ENCODE measurements at regions not wholly inside any gene's neighbourhood (a gene's known extent, or its start where the extent isn't known, plus 50 kb on each side); places are given as distances from the start of the nearest gene placed in this dataset.

GRCh38 chr7:47707583-47707982 lies 125.7 kb upstream of the TNS3 start:
- TF ChIP-seq CTCF (IDR thresholded peaks at IDR 0.05): no peak

- TF ChIP-seq CTCF (IDR thresholded peaks at IDR 0.05): no peak
Measured at GRCh38 chr7:47704936-47705335, 123.0 kb upstream of the TNS3 start.

- no peak for TF ChIP-seq CTCF (IDR thresholded peaks at IDR 0.05)
Measured at GRCh38 chr7:47702080-47702479, 120.2 kb upstream of the TNS3 start.

- no peak for TF ChIP-seq CTCF (IDR thresholded peaks at IDR 0.05)
Measured at GRCh38 chr7:47698386-47698785, 116.5 kb upstream of the TNS3 start.

- TF ChIP-seq CTCF (IDR thresholded peaks at IDR 0.05): no peak
Measured at GRCh38 chr7:47697543-47697942, 115.6 kb upstream of the TNS3 start.

- TF ChIP-seq CTCF (IDR thresholded peaks at IDR 0.05): no peak
Measured at GRCh38 chr7:47696152-47696710, 114.3 kb upstream of the TNS3 start.

GRCh38 chr7:47693216-47693615 lies 111.3 kb upstream of the TNS3 start:
- no peak for TF ChIP-seq CTCF (IDR thresholded peaks at IDR 0.05)

GRCh38 chr7:47691988-47692387 lies 110.1 kb upstream of the TNS3 start:
- no peak for TF ChIP-seq CTCF (IDR thresholded peaks at IDR 0.05)

Measured in LNCAP (cell line).